ENCODE measurements at regions not wholly inside any gene's neighbourhood (a gene's known extent, or its start where the extent isn't known, plus 50 kb on each side); places are given as distances from the start of the nearest gene placed in this dataset.

GRCh38 chr3:175885231-175885766 is 1026.2 kb downstream of the NAALADL2 start:
- intact Hi-C loops (cut with DNase I), result no loop called here
- no peaks in the 10 kb centered on the region for H3K27me3 ChIP-seq (ENCODE audit: insufficient read depth in 3 of 3, low read length in 2 of 3)
- no peak for ATAC-seq
- H3K9me3 ChIP-seq, result no peaks in the 10 kb centered on the region
- peak in 1 of 2 donors; percentile 34 for DNase-seq
- TF ChIP-seq CTCF (IDR thresholded peaks at IDR 0.05), result no peak
- H3K36me3 ChIP-seq (ENCODE audit: insufficient read depth in 1 of 2, low read depth in 1 of 2), result no peaks in the 10 kb centered on the region
- WGBS, 3 donors, result 19 to 35% (median 33%) methylated on average over 10 of the region's 10 CpGs
- no peaks in the 10 kb centered on the region for H3K4me1 ChIP-seq
- H3K27ac ChIP-seq, result no peak overlapping the region
- no peak overlapping the region for H3K4me3 ChIP-seq

GRCh38 chr3:175879417-175879816 is 1020.3 kb downstream of the NAALADL2 start:
- WGBS, 3 donors, result 40 to 48% (median 41%) methylated on average over 2 of the region's 2 CpGs
- H3K9me3 ChIP-seq, result no peaks in the 10 kb centered on the region
- H3K4me3 ChIP-seq, result no peak overlapping the region
- H3K27ac ChIP-seq, result no peak overlapping the region
- no peak for DNase-seq
- TF ChIP-seq CTCF (IDR thresholded peaks at IDR 0.05), result no peak
- no peak for ATAC-seq
- intact Hi-C loops (cut with DNase I), result no loop called here
- no peaks in the 10 kb centered on the region for H3K4me1 ChIP-seq
- H3K36me3 ChIP-seq (ENCODE audit: insufficient read depth in 1 of 2, low read depth in 1 of 2), result no peaks in the 10 kb centered on the region
- H3K27me3 ChIP-seq (ENCODE audit: insufficient read depth in 3 of 3, low read length in 2 of 3), result no peaks in the 10 kb centered on the region

GRCh38 chr3:175869404-175869803 is 1010.3 kb downstream of the NAALADL2 start:
- 48 to 59% (median 54%) methylated on average over 1 of the region's 1 CpG for WGBS, 3 donors
- intact Hi-C loops (cut with DNase I), result no loop called here
- DNase-seq (no peak), ATAC-seq (no peak)
- Histone ChIP-seq H3K27ac (no peak overlapping the region), H3K36me3 (ENCODE audit: insufficient read depth in 1 of 2, low read depth in 1 of 2) (no peaks in the 10 kb centered on the region), H3K4me1 (no peaks in the 10 kb centered on the region), H3K27me3 (ENCODE audit: insufficient read depth in 3 of 3, low read length in 2 of 3) (no peaks in the 10 kb centered on the region), H3K4me3 (no peak overlapping the region), H3K9me3 (no peaks in the 10 kb centered on the region)
- TF ChIP-seq CTCF (IDR thresholded peaks at IDR 0.05), result no peak

GRCh38 chr3:175868626-175869025 is 1009.5 kb downstream of the NAALADL2 start:
- Histone ChIP-seq H3K36me3 (ENCODE audit: insufficient read depth in 1 of 2, low read depth in 1 of 2) (no peaks in the 10 kb centered on the region), H3K4me1 (no peaks in the 10 kb centered on the region), H3K4me3 (no peak overlapping the region), H3K27ac (no peak overlapping the region), H3K27me3 (ENCODE audit: insufficient read depth in 3 of 3, low read length in 2 of 3) (no peaks in the 10 kb centered on the region), H3K9me3 (no peaks in the 10 kb centered on the region)
- DNase-seq (no peak), ATAC-seq (no peak)
- intact Hi-C loops (cut with DNase I), result no loop called here
- 31 to 50% (median 44%) methylated on average over 1 of the region's 1 CpG for WGBS, 3 donors
- no peak for TF ChIP-seq CTCF (IDR thresholded peaks at IDR 0.05)

- intact Hi-C loops (cut with DNase I), result no loop called here
- no peaks in the 10 kb centered on the region for H3K36me3 ChIP-seq (ENCODE audit: insufficient read depth in 1 of 2, low read depth in 1 of 2)
Measured at GRCh38 chr3:175865724-175866123, 1006.6 kb downstream of the NAALADL2 start.

More at GRCh38 chr3:175865724-175866123, 1006.6 kb downstream of the NAALADL2 start:
- ATAC-seq (no peak), DNase-seq (no peak)
- H3K9me3 ChIP-seq, result no peaks in the 10 kb centered on the region
- no peak for TF ChIP-seq CTCF (IDR thresholded peaks at IDR 0.05)
- no peaks in the 10 kb centered on the region for H3K27me3 ChIP-seq (ENCODE audit: insufficient read depth in 3 of 3, low read length in 2 of 3)
- H3K27ac ChIP-seq, result no peak overlapping the region
- H3K4me3 ChIP-seq, result no peak overlapping the region
- WGBS, 3 donors, result 68 to 72% (median 70%) methylated on average over 1 of the region's 1 CpG
- no peaks in the 10 kb centered on the region for H3K4me1 ChIP-seq

All from psoas muscle (tissue), 7 donors.